SK-N-SH treated with all-trans-retinoic acid at 6 μM for 48 hours (cell line): ENCODE measurements at regions not wholly inside any gene's neighbourhood (a gene's known extent, or its start where the extent isn't known, plus 50 kb on each side); places are given as distances from the start of the nearest gene placed in this dataset.

Source experiments
- BACH2 ChIP-seq: fragments of 250-450 bp; sonication (Bioruptor Pico); IDR thresholded peaks from 2 replicates; pipeline ENCODE4 v1.9.0; 2021; ENCODE audit warnings: mild to moderate bottlenecking, borderline replicate concordance
- CREB5 ChIP-seq: fragments of 250-450 bp; sonication (Bioruptor Pico); IDR thresholded peaks from 2 replicates; pipeline ENCODE4 v1.5.1; 2020; ENCODE audit warnings: low read depth, mild to moderate bottlenecking, moderate library complexity
- PATZ1 ChIP-seq: fragments of 250-450 bp; sonication (Bioruptor Pico); IDR thresholded peaks from 2 replicates; pipeline ENCODE4 v1.8.0; 2020; ENCODE audit warnings: mild to moderate bottlenecking, moderate library complexity, borderline replicate concordance
- PPARA ChIP-seq: fragments of 250-450 bp; sonication (Bioruptor Pico); IDR thresholded peaks from 2 replicates; pipeline ENCODE4 v1.5.0; 2020; ENCODE audit warnings: mild to moderate bottlenecking, borderline replicate concordance
- SNAI2 ChIP-seq: fragments of 250-450 bp; sonication (Bioruptor Pico); IDR thresholded peaks from 2 replicates; pipeline ENCODE4 v1.5.0; 2020; ENCODE audit warnings: mild to moderate bottlenecking, moderate library complexity
- TCF4 ChIP-seq: fragments of 250-450 bp; sonication (Bioruptor Pico); IDR thresholded peaks from 2 replicates; pipeline ENCODE4 v1.8.0; 2021; ENCODE audit warnings: mild to moderate bottlenecking, moderate library complexity, borderline replicate concordance
- TOX ChIP-seq: fragments of 250-450 bp; sonication (Bioruptor Pico); IDR thresholded peaks from 2 replicates; pipeline ENCODE4 v1.8.0; 2021; ENCODE audit warnings: mild to moderate bottlenecking, moderate library complexity, borderline replicate concordance
- ZC3H10 ChIP-seq: fragments of 250-450 bp; sonication (Bioruptor Pico); IDR thresholded peaks from 2 replicates; pipeline ENCODE4 v1.5.1; 2021; ENCODE audit warnings: mild to moderate bottlenecking, moderate library complexity
- ZFP3 ChIP-seq: fragments of 250-450 bp; sonication (Bioruptor Pico); IDR thresholded peaks from 2 replicates; pipeline ENCODE4 v1.5.0; 2020; ENCODE audit warnings: mild to moderate bottlenecking, moderate library complexity
- ZFP30 ChIP-seq: fragments of 450-650 bp; formaldehyde crosslinking; IDR thresholded peaks from 2 replicates; pipeline ENCODE4 v1.5.0; 2022; ENCODE audit warnings: mild to moderate bottlenecking, moderate library complexity
- ZNF70 ChIP-seq: fragments of 450-650 bp; formaldehyde crosslinking; IDR thresholded peaks from 2 replicates; pipeline ENCODE4 v1.5.0; 2020; ENCODE audit warnings: mild to moderate bottlenecking, moderate library complexity

- TF ChIP-seq CREB5, result no peak
- no peak for TF ChIP-seq BACH2 (CRISPR knock-in tag)
- no peak for TF ChIP-seq PATZ1 (CRISPR knock-in tag)
- TF ChIP-seq ZC3H10, result no peak
- no peak for TF ChIP-seq ZFP3 (CRISPR knock-in tag)
- no peak for TF ChIP-seq TOX
- no peak for TF ChIP-seq PPARA
- TF ChIP-seq SNAI2 (CRISPR knock-in tag), result no peak
- TF ChIP-seq TCF4 (CRISPR knock-in tag), result no peak
- TF ChIP-seq ZFP30 (CRISPR knock-in tag), result no peak
- no peak for TF ChIP-seq ZNF70 (CRISPR knock-in tag)
These were observed 219.5 kb upstream of the MIR17HG start for GRCh38 chr13:91127995-91128394.
